H9 (cell line): ENCODE measurements at regions not wholly inside any gene's neighbourhood (a gene's known extent, or its start where the extent isn't known, plus 50 kb on each side); places are given as distances from the start of the nearest gene placed in this dataset.

Experiments
- DNase-seq: peaks from one replicate; pipeline ENCODE4 v3.0.0-alpha.2; 2017
- H2AFZ ChIP-seq: one replicate; pipeline ENCODE4 v1.6.1; 2013; ENCODE audit warnings: mild to moderate bottlenecking, low read length, control low read depth, moderate library complexity
- H2AK5ac ChIP-seq: 2 replicates; pipeline ENCODE4 v1.6.1; 2013; ENCODE audit warnings: low read length, control low read depth, mixed read lengths; ENCODE audit not compliant: insufficient read length
- H2BK120ac ChIP-seq: one replicate; pipeline ENCODE4 v1.6.1; 2013; ENCODE audit warnings: low read depth, mild to moderate bottlenecking, low read length, control low read depth, inconsistent platforms; ENCODE audit not compliant: poor library complexity, severe bottlenecking
- H2BK12ac ChIP-seq: 2 replicates; pipeline ENCODE4 v1.6.1; 2013; ENCODE audit warnings: low read length, control low read depth, mixed read lengths, low read depth; ENCODE audit not compliant: insufficient read length
- H2BK15ac ChIP-seq: 2 replicates; pipeline ENCODE4 v1.6.1; 2013; ENCODE audit warnings: low read depth, low read length, control low read depth
- H2BK20ac ChIP-seq: one replicate; pipeline ENCODE4 v1.6.1; 2013; ENCODE audit warnings: low read depth, mild to moderate bottlenecking, low read length, control low read depth, inconsistent platforms; ENCODE audit not compliant: poor library complexity, severe bottlenecking
- H2BK5ac ChIP-seq: 2 replicates; pipeline ENCODE4 v1.6.1; 2013; ENCODE audit warnings: low read length, control low read depth, mixed read lengths; ENCODE audit not compliant: insufficient read length
- H3K14ac ChIP-seq: 2 replicates; pipeline ENCODE4 v1.6.1; 2013; ENCODE audit warnings: low read length, control low read depth; ENCODE audit not compliant: insufficient read depth
- H3K18ac ChIP-seq: 2 replicates; pipeline ENCODE4 v1.6.1; 2013; ENCODE audit warnings: low read depth, mild to moderate bottlenecking, mixed read lengths, low read length, control low read depth; ENCODE audit not compliant: insufficient read length
- H3K23ac ChIP-seq: 2 replicates; pipeline ENCODE4 v1.6.1; 2013; ENCODE audit warnings: low read length, control low read depth, mixed read lengths, low read depth; ENCODE audit not compliant: insufficient read length
- H3K23me2 ChIP-seq: 2 replicates; pipeline ENCODE4 v1.6.1; 2013; ENCODE audit warnings: low read depth, mild to moderate bottlenecking, mixed read lengths, low read length, control low read depth; ENCODE audit not compliant: insufficient read length, poor library complexity, severe bottlenecking
- H3K27ac ChIP-seq: 2 replicates; pipeline ENCODE4 v1.5.1; 2013; ENCODE audit warnings: low read length, control low read depth, mixed read lengths, low read depth; ENCODE audit not compliant: insufficient read length
- H3K27me3 ChIP-seq: 2 replicates; pipeline ENCODE4 v1.6.1; 2013; ENCODE audit warnings: low read length, control low read depth, inconsistent platforms; ENCODE audit not compliant: insufficient read depth
- H3K4ac ChIP-seq: 2 replicates; pipeline ENCODE4 v1.6.1; 2013; ENCODE audit warnings: low read depth, mild to moderate bottlenecking, control low read depth, inconsistent platforms, low read length, moderate library complexity
- H3K4me1 ChIP-seq: 2 replicates; pipeline ENCODE4 v1.6.1; 2013; ENCODE audit warnings: low read length, control low read depth, inconsistent platforms; ENCODE audit not compliant: insufficient read depth
- H3K4me2 ChIP-seq: 2 replicates; pipeline ENCODE4 v1.6.1; 2013; ENCODE audit warnings: low read length, control low read depth, mixed read lengths; ENCODE audit not compliant: insufficient read length, insufficient read depth
- H3K56ac ChIP-seq: 2 replicates; pipeline ENCODE4 v1.6.1; 2013; ENCODE audit warnings: low read depth, mild to moderate bottlenecking, mixed read lengths, low read length, control low read depth; ENCODE audit not compliant: insufficient read length
- H3K79me1 ChIP-seq: 2 replicates; pipeline ENCODE4 v1.6.1; 2013; ENCODE audit warnings: low read depth, mild to moderate bottlenecking, moderate library complexity, low read length, control low read depth, inconsistent platforms; ENCODE audit not compliant: insufficient read depth, poor library complexity, severe bottlenecking
- H3K79me2 ChIP-seq: 2 replicates; pipeline ENCODE4 v1.6.1; 2013; ENCODE audit warnings: low read length, control low read depth, inconsistent platforms; ENCODE audit not compliant: insufficient read depth
- H3K9ac ChIP-seq: 2 replicates; pipeline ENCODE4 v1.6.1; 2013; ENCODE audit warnings: low read length, control low read depth, mixed read lengths; ENCODE audit not compliant: insufficient read length; ENCODE audit errors: extremely low read depth
- H3K9me3 ChIP-seq: one replicate; pipeline ENCODE4 v1.6.1; 2013; ENCODE audit warnings: low read depth, low read length, inconsistent platforms; ENCODE audit not compliant: control insufficient read depth
- H3T11ph ChIP-seq: one replicate; pipeline ENCODE4 v1.6.1; 2013; ENCODE audit warnings: mild to moderate bottlenecking, low read length, control low read depth, inconsistent platforms
- H4K20me1 ChIP-seq: one replicate; pipeline ENCODE4 v1.6.1; 2013; ENCODE audit not compliant: control insufficient read depth, insufficient read length, insufficient read depth
- H4K5ac ChIP-seq: 2 replicates; pipeline ENCODE4 v1.6.1; 2013; ENCODE audit warnings: low read depth, mild to moderate bottlenecking, mixed read lengths, low read length, control low read depth; ENCODE audit not compliant: insufficient read length
- H4K8ac ChIP-seq: replicated peaks from 2 replicates; pipeline ENCODE4 v1.6.1; 2013; ENCODE audit warnings: low read length, control low read depth, mixed read lengths, low read depth; ENCODE audit not compliant: insufficient read length
- H4K91ac ChIP-seq: 2 replicates; pipeline ENCODE4 v1.6.1; 2013; ENCODE audit warnings: low read depth, mild to moderate bottlenecking, moderate library complexity, mixed read lengths, low read length, control low read depth; ENCODE audit not compliant: insufficient read length
- H3K27ac Mint-ChIP-seq, 3 experiments: 2 replicates in 2 of 3; 3 replicates in 1 of 3; pipeline ENCODE4 v1.8.0; 2020 to 2021; ENCODE audit warnings: mixed read lengths in 3 of 3, mild to moderate bottlenecking in 1 of 3, moderate library complexity in 1 of 3
- H3K27me3 Mint-ChIP-seq: 2 replicates; pipeline ENCODE4 v1.8.0; 2021; ENCODE audit warnings: low read depth, mild to moderate bottlenecking, moderate library complexity, mixed read lengths
- H3K36me3 Mint-ChIP-seq, 3 experiments: 2 replicates in 2 of 3; 3 replicates in 1 of 3; pipeline ENCODE4 v1.8.0; 2020 to 2021; ENCODE audit warnings: low read depth in 3 of 3, mixed read lengths in 3 of 3; ENCODE audit not compliant: insufficient read depth in 1 of 3
- H3K4me1 Mint-ChIP-seq, 2 experiments: 2 replicates each; pipeline ENCODE4 v1.8.0; 2020; ENCODE audit warnings: mixed read lengths in 2 of 2
- H3K4me3 Mint-ChIP-seq, 2 experiments: 2 replicates in 1 of 2; 3 replicates in 1 of 2; pipeline ENCODE4 v1.8.0; 2020 to 2021; ENCODE audit warnings: mild to moderate bottlenecking in 2 of 2, mixed read lengths in 2 of 2, moderate library complexity in 1 of 2
- H3K9me3 Mint-ChIP-seq, 2 experiments: 2 replicates in 1 of 2; 3 replicates in 1 of 2; pipeline ENCODE4 v1.8.0; 2020; ENCODE audit warnings: mild to moderate bottlenecking in 2 of 2, mixed read lengths in 2 of 2, moderate library complexity in 1 of 2
- CTCF ChIP-seq: fragments of 200-600 bp; sonication (generic); conservative IDR thresholded peaks from 3 replicates; pipeline ENCODE4 v1.8.0; 2021; ENCODE audit warnings: antibody characterized with exemption, mild to moderate bottlenecking
- WGBS: extraction: QIAGEN DNeasy Blood & Tissue Kit; methylation state at CpG from one replicate; pipeline ENCODE4 v1.1.7; 2013; ENCODE audit warnings: missing lambda C conversion rate, low lambda C conversion rate, mixed read lengths; ENCODE audit not compliant: insufficient read length; ENCODE audit errors: extremely low coverage; 5-methylcytosine and 5-hydroxymethylcytosine counted together

GRCh38 chr10:28997734-28998133 lies 291.1 kb upstream of the LYZL1 start:
- Histone ChIP-seq H4K8ac (no peak overlapping the region), H3K18ac (no peak overlapping the region), H3K9ac (no peak overlapping the region), H2BK20ac (no peak overlapping the region), H3K4ac (no peak overlapping the region), H3K4me2 (no peak overlapping the region), H2BK12ac (no peak overlapping the region), H3K56ac (no peak overlapping the region), H2AFZ (no peak overlapping the region), H3K79me2 (no peaks in the 10 kb centered on the region), H3K23me2 (no peaks in the 10 kb centered on the region), H2BK5ac (no peak overlapping the region), H3K27me3 (no peaks in the 10 kb centered on the region), H4K5ac (no peak overlapping the region), H3T11ph (no peak overlapping the region), H3K23ac (no peak overlapping the region), H2AK5ac (no peak overlapping the region), H3K9me3 (no peaks in the 10 kb centered on the region), H2BK120ac (no peak overlapping the region), H3K27ac (no peak overlapping the region), H3K4me1 (no peaks in the 10 kb centered on the region), H4K91ac (no peak overlapping the region), H4K20me1 (no peaks in the 10 kb centered on the region), H2BK15ac (no peak overlapping the region), H3K14ac (no peak overlapping the region), H3K79me1 (no peaks in the 10 kb centered on the region)
- Mint-ChIP-seq H3K9me3 (peaks cover 2 to 7% of the 10 kb centered on the region in 2 experiments; a peak in 1 of 5 replicates), H3K36me3 (peaks cover 0 to 7% (median 0%) of the 10 kb centered on the region in 3 experiments; a peak in 2 of 7 replicates), H3K27ac (no peak overlapping the region), H3K27me3 (no peaks in the 10 kb centered on the region), H3K4me1 (no peaks in the 10 kb centered on the region), H3K4me3 (no peak overlapping the region)
- TF ChIP-seq CTCF = no peak
- DNase-seq = no peak
- WGBS = no CpG with 5 or more reads among the region's 6 CpGs
